GM19463 (cell line): ENCODE measurements at regions not wholly inside any gene's neighbourhood (a gene's known extent, or its start where the extent isn't known, plus 50 kb on each side); places are given as distances from the start of the nearest gene placed in this dataset.
"Not testable (repeated sequence)": the region's sequence is repeated elsewhere in the genome, so short reads cannot be mapped to it uniquely, and the experiment has no call there.

Experiments used
- ATAC-seq: cut with Tn5 transposase; IDR thresholded peaks from one replicate; pipeline ENCODE4 v1.9.1; 2021; ENCODE audit warnings: mild to moderate bottlenecking, moderate library complexity; ENCODE audit not compliant: unreplicated experiment

- ATAC-seq: no peak
These were observed 902.3 kb upstream of the MIR17HG start for GRCh38 chr13:90445179-90445578.

- no peak for ATAC-seq
These were observed 900.3 kb upstream of the MIR17HG start for GRCh38 chr13:90447034-90447733.

- no peak for ATAC-seq
These were observed 899.8 kb upstream of the MIR17HG start for GRCh38 chr13:90447734-90448101.

- no peak for ATAC-seq
These were observed 898.9 kb upstream of the MIR17HG start for GRCh38 chr13:90448466-90449037.

- no peak for ATAC-seq
These were observed 894.1 kb upstream of the MIR17HG start for GRCh38 chr13:90453342-90453741.

GRCh38 chr13:90454002-90454636 is 893.4 kb upstream of the MIR17HG start:
- no peak for ATAC-seq

GRCh38 chr13:90455067-90455466 is 892.4 kb upstream of the MIR17HG start:
- no peak for ATAC-seq

- ATAC-seq: no peak
These were observed 891.7 kb upstream of the MIR17HG start for GRCh38 chr13:90455823-90456222.

- no peak for ATAC-seq
These were observed 886.1 kb upstream of the MIR17HG start for GRCh38 chr13:90461398-90461797.

- ATAC-seq: no peak
These were observed 870.3 kb upstream of the MIR17HG start for GRCh38 chr13:90477216-90477615.

GRCh38 chr13:90483906-90484305 is 863.6 kb upstream of the MIR17HG start:
- no peak for ATAC-seq

GRCh38 chr13:90485436-90485835 is 862.1 kb upstream of the MIR17HG start:
- ATAC-seq: no peak

GRCh38 chr13:90492872-90493271 is 854.6 kb upstream of the MIR17HG start:
- ATAC-seq: no peak

GRCh38 chr13:90493667-90494066 is 853.8 kb upstream of the MIR17HG start:
- ATAC-seq: no peak

- ATAC-seq: not testable (repeated sequence)
These were observed 852.6 kb upstream of the MIR17HG start for GRCh38 chr13:90494849-90495248.

GRCh38 chr13:90498096-90498495 is 849.4 kb upstream of the MIR17HG start:
- ATAC-seq: no peak

- ATAC-seq: no peak
These were observed 848.7 kb upstream of the MIR17HG start for GRCh38 chr13:90498816-90499215.

GRCh38 chr13:90500569-90500968 is 846.9 kb upstream of the MIR17HG start:
- no peak for ATAC-seq

- ATAC-seq: no peak
These were observed 845.3 kb upstream of the MIR17HG start for GRCh38 chr13:90502153-90502552.

GRCh38 chr13:90502762-90503161 is 844.7 kb upstream of the MIR17HG start:
- no peak for ATAC-seq

- no peak for ATAC-seq
These were observed 837.2 kb upstream of the MIR17HG start for GRCh38 chr13:90510319-90510718.

GRCh38 chr13:90511903-90512302 is 835.6 kb upstream of the MIR17HG start:
- ATAC-seq: no peak
